Head of caudate nucleus (tissue), 42 donors: ENCODE measurements at regions not wholly inside any gene's neighbourhood (a gene's known extent, or its start where the extent isn't known, plus 50 kb on each side); places are given as distances from the start of the nearest gene placed in this dataset.
"Not testable (repeated sequence)": the region's sequence is repeated elsewhere in the genome, so short reads cannot be mapped to it uniquely, and the experiment has no call there.

ENCODE experiments used
- DNase-seq, 42 donors: peaks; one replicate each; pipeline versions ENCODE4 v3.0.0 to v3.0.0-alpha.2; 2020 to 2021; ENCODE audit warnings: mixed read lengths in 7 of 42
- intact Hi-C: fragments of 100-400 bp; cut with DNase I; formaldehyde crosslinking; loops from one replicate; pipeline ENCODE4 v1.15.0; 2022

- DNase-seq, result no peak
- intact Hi-C loops, result no loop called here
Measured at GRCh38 chr5:90220554-90220953, 189.0 kb downstream of the CETN3 start.

DNA sequence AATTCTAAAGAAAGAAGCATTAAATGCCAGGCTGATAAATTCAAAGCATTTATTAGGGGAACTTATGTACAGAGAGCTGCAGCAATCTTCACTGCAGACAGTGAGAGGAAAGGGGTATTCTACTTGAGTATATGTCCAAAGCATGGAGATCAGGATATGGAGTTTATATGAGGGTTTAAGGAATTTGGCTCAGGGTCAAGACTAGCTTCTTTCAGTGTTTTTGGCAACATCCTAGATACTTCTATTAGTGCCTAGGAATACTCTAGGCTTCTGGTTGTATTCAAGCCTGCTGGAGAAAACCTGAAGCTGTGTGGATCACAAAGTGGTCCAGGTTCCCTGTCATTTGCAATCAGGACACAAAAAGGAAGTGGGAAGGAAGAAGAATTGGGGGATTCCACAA is 194.6 kb downstream of the CETN3 start:
- no peak for DNase-seq
- intact Hi-C loops, result no loop called here

DNA sequence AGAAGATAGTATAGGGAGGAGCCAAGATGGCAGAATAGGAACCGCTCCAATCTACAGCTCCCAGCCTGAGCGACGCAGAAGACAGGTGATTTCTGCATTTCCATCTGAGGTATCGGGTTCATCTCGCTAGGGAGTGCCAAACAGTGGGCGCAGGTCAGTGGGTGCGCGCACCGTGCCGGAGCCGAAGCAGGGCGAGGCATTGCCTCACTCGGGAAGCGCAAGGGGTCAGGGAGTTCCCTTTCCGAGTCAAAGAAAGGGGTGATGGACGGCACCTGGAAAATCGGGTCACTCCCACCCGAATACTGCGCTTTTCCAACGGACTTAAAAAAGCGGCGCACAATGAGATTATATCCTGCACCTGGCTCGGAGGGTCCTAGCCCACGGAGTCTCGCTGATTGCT is 201.2 kb downstream of the CETN3 start:
- DNase-seq, intact Hi-C loops: not testable (repeated sequence)

- DNase-seq, result no peak
Measured at GRCh38 chr5:90201923-90202322, 207.6 kb downstream of the CETN3 start.

DNA sequence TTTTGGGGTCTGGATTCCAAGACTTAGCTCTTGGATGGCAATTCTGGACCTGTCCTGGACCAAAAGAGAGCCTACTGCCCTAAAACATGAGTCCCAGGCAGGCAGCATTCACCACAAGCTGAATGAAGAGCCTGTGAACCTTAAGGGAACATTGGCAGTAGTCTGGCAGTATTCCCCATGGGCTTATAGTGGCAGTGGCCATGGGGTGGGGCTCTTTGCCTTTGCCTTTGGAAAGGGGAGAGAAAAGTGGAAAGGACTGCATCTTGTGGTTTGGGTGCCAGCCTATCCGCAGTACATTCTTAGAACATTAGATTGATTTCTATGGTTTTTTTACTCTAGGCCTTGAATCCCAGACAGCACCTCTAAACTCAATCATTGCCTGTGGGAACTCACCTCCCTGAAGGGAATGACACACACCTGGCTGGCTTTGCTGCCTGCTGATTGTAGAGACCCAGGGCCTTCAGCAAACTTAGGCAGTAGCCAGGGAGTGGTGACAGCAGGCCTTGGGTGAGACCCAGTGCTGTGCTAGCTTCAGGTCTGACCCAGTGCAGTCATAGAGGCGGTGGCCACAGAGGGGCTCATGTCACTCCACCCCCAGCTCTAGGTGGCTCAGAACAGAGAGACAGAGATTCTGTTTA is 216.3 kb downstream of the CETN3 start:
- no peak for DNase-seq
- intact Hi-C loops, result no loop called here

More at GRCh38 chr5:90201923-90202322, 207.6 kb downstream of the CETN3 start:
- intact Hi-C loops, result no loop called here

GRCh38 chr5:90191352-90192045 is 218.1 kb downstream of the CETN3 start:
- intact Hi-C loops, result no loop called here
- no peak for DNase-seq

DNA sequence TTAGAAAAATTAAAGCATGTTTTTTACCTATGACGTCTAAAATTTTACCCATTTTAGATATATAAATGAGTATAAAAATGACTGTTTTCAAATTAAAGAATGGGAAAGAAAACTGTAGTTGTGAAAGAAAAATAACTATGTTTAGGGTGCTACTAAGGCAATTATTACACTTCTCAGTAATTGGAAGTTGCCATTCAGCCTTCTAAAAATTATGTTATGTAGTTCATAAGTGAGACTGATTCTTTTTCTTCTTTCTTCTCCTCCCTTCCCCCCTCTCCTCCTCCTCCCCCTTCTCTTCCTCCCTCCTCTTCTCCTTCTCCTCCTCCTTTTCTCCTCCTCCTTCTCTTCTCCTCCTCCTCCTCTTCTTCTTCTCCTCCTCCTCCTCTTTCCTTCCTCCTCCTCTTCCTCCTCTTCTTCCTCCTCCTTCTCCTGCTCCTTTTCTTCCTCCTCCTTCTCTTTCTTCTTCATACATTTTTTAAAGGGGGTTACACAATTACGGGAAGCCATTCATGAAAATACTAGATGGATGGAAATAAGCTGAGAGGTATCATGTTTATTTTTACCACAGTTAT is 223.6 kb downstream of the CETN3 start:
- intact Hi-C loops, result no loop called here
- DNase-seq, result no peak

DNA sequence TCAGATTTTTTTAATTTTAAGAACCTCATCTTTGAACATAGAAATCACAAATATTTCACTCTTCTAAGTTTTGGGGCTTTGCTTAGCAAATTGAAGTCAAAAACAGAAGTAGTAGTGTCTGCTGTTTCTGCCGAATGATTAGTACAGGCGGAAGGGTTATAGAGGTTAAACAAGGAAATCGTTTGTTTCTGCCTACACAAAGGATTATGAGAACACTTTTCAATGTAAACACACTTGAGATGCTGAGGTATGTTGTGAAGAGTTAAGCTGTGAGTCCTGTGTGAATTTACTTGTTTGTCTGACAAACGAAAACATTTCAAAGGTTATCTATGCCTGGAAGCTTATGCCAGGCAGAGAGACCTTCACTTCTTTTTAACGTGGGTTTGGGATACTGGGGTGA is 224.8 kb downstream of the CETN3 start:
- DNase-seq, result no peak
- intact Hi-C loops, result no loop called here

DNA sequence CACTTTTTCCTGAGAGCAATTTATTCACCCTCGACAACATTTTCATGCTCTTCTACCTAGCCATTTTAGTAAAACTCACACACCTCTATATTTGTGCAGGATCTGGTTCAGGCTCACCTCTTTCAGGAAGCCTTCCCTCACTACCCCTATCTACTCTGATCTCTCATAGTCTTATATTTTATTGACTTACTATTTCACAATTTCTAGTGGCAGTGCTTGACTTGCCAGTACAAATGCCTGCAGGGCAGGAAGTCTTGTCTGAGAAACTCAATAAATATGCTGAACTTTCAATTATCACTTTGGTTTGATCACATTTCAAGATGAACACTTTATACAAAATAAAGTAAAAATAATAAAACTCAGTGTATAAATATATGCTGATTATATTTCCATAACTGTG is 226.8 kb downstream of the CETN3 start:
- no peak for DNase-seq
- intact Hi-C loops, result no loop called here

- intact Hi-C loops, result no loop called here
- DNase-seq, result no peak
Measured at GRCh38 chr5:90174236-90174635, 235.3 kb downstream of the CETN3 start.

DNA sequence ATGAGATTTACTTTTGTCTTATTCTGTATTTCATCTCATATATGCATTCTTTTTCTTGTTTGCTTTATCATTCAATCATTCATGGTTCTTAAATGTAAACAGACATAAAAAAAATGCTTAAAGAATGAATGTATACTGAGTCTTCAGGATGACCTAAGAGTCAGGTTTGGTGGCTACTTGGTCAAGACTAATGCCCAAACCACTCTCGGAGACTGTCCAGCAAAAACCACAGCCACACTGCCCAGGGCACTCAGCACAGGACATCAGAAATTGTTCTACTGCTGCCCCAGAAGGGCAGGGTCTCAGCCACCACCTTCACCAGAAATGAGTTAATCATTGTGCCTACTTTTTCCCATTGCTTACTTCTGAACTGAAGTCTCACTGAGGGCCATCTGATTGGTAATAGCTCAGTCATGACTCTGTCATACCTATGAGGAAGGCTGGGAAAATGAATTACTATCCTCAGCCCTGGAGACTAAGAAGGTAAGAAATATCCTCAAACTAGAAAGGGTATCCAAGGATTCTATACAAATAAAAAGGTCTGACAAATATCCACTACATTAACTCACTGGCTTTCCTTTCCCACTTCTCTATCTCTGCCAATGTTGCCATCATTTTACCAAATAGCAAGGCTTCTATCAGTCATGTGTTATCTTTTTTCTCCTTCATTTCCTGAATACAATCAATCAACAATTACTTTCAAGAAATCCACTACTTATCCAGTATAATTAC is 236.1 kb downstream of the CETN3 start:
- DNase-seq, result no peak
- intact Hi-C loops, result no loop called here

DNA sequence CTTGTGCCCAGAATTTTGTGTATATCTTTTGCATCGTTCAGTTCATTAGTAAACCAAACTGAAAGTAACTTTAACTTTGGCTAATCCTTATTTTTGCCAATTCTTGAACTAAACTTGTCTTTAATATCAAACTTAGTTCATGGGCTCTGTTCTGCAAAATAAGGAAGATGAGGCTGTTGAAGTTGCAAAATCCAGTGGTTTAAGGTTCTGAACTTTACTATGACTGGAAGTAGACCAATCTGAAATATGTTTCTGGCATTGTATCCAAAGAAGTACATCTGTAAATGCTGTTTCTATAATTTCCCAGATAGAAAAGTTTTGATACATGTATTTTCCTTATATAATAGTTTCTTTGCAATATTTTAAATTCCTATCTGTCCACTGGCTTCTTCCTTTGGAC is 238.1 kb downstream of the CETN3 start:
- no peak for DNase-seq
- intact Hi-C loops, result no loop called here

DNA sequence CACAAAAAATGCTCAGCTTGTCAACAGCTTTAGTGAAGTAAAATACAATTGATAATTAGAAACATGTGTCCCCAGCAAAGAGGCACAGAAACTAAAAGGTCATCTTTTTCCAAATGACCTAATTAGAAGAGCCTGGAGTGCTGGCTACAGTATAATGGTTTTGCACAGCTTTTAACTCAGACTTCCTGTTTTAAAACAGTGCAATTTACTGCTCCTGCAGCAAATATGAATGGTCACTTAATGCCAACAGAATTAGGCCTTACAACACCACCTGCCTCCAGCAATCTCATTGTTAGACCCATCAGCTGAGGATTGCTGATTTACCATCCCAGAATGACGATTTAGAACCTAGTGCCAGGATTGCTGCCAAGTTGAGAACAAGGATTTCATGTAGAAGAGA is 239.3 kb downstream of the CETN3 start:
- no peak for DNase-seq
- intact Hi-C loops, result no loop called here

DNA sequence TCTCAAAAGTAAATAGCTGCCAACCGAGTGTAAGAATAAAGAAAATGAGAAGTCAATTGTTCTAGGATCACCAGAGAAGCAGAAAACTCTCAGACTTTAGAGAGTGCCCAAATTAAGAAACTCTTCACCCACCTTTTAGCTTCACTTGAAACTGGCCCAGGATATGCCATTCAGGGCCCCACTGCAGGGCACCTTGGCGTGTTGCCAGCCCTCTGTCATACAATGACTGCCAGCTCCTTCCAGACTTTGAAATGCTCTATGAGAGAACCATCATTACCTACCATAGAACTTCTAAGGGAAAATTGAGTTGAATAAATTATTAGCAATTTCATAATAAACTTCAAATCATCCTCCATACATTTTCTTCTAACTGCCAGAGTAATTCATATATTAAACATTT is 240.5 kb downstream of the CETN3 start:
- peak in 11 of 42 donors; percentile 10 to 57 (median 25) for DNase-seq
- intact Hi-C loops, result no loop called here

GRCh38 chr5:90168399-90168798 is 241.2 kb downstream of the CETN3 start:
- DNase-seq, result no peak
- intact Hi-C loops, result no loop called here

GRCh38 chr5:90166816-90167215 is 242.7 kb downstream of the CETN3 start:
- intact Hi-C loops, result no loop called here
- DNase-seq, result no peak

DNA sequence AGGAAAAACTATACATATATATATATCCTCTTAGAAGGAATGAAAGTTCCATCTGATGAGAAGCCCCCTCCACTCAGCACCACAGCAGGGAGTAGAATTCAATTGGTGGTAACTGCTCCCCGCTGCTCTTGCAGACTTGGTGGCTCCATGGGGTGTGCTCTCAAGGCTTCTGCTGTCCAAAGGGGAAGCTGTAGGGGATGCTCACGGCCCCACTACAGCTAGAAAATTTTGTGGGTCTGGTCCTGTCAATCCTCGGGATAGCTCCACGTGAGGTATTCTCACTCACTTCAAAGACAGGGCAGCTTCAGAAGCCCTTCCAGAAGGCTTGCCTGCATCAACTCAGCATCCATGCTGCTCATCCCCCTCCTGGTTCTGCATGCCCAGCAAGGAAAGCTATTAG is 247.2 kb downstream of the CETN3 start:
- intact Hi-C loops, result no loop called here
- no peak for DNase-seq

DNA sequence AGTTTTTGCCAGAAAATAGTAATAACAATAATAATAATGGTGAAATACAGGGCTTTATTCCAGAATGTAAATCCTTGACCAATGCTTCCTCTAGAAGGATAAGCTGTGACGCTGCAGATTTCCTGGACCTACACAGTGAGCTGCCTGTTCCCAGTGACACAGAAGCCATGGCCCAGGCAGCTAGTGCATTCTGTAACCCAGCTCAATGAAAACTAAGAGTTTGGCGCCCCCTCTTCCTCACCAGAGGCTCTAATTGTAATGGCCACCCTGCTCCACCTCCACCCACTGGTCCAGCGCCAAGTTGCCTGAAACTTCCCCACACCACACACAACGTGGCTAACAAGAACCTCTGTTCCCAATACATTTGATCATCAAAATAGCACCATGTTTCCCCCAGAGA is 248.1 kb downstream of the CETN3 start:
- DNase-seq, result peak in 27 of 42 donors; percentile 8 to 56 (median 31)
- intact Hi-C loops, result no loop called here

GRCh38 chr5:90158131-90158530 is 251.4 kb downstream of the CETN3 start:
- intact Hi-C loops, result no loop called here
- DNase-seq, result no peak

DNA sequence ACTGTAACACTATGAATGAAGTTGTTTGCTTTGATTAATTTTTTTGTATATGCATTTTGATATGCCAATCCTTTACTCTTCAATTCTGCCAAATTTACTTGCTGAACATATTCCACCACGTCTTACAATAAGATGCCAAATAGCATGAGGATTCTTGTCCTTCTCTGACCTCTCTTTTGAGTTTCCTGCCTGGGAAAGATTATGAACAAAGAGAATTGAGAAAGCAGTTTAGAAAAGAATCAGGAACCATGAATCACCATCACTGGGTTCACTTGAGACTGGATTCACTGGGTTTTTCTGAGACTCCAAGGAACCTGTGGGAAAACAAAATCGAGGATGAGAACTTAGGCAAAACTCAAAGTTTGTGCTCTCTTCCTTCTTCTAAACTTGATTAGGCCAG is 256.5 kb downstream of the CETN3 start:
- DNase-seq, result no peak
- intact Hi-C loops, result no loop called here
